ENCODE measurements at regions not wholly inside any gene's neighbourhood (a gene's known extent, or its start where the extent isn't known, plus 50 kb on each side); places are given as distances from the start of the nearest gene placed in this dataset.
"Not testable (repeated sequence)": the region's sequence is repeated elsewhere in the genome, so short reads cannot be mapped to it uniquely, and the experiment has no call there.

DNA sequence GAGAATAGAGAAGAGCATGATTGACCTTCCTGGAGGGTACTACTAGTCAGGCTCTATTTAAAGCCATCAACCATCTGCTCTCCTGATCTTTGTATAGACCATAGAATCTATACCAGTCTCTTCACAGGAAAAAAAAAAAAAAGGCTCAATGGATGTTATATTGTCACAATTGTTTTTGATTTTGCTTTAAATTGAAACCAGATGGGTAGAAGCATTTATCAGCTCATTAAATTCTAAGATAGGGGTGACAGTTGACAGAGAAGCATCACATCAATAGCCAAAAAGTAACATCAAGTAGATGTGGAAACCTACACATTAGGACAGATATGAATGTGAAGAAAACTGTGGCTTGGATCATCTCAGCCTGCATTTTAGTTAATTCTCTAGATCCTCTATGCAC, 558.9 kb upstream of the MBL2 start:
- no peak for DNase-seq (ENCODE audit: low spot score)

GRCh38 chr10:53326401-53327305, 554.1 kb upstream of the MBL2 start:
- not testable (repeated sequence) for DNase-seq (ENCODE audit: low spot score)

DNA sequence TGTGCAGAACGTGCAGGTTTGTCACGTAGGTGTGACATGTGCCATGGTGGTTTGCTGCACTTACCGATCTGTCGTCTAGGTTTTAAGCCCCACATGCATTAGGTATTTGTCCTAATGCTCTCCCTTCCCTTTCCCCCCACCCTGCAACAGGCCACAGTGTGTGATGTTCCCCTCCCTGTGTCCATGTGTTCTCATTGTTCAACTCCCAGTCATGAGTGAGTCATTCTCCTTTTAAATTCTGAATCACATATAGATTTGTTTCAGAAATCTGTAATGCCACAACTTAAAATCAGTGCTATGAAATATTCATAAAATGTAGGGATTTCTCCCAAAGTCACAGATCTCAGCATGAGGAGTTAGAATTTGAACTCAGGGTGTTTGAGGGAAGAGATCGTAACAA, 552.5 kb upstream of the MBL2 start:
- no peak for DNase-seq (ENCODE audit: low spot score)

GRCh38 chr10:53315709-53316108, 543.1 kb upstream of the MBL2 start:
- no peak for DNase-seq (ENCODE audit: low spot score)

DNA sequence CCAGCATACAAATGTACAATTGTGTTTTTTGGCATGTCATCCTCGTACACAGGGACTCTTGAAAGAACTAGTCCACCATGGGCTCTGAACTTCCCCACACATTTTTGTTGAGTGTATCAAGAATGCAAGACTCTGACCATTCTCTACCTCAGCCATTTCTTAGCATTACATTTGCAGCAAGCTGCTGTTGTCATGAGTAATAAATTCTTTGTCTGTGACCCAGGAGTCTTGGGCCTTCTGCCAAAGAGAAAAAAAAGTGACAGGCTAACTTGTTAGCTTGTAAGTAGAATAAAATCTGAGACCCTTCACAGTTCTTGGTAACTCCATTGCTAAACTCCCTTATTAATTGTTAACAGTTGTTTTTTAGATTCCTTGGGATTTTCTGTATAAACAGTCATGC, 542.3 kb upstream of the MBL2 start:
- DNase-seq (ENCODE audit: low spot score), result no peak

DNA sequence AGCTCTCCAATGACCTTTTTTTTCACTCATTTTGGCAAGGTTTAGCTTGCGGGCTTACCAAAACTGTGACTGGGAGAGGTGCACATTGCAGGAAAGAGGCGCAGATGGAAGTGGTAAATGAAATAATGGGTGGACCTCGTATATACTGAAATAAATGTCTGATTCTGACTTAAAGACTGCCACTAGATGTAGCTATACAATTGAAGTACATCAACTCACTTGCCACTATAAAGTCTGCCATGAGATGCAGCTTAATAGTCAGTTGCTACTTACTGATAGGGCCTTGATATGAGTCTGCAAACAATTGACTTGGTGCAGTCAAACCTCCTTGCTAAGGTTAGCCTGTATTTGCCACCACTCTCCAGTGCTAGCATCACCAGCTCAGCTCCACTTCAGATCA, 525.9 kb upstream of the MBL2 start:
- no peak for DNase-seq (ENCODE audit: low spot score)

DNA sequence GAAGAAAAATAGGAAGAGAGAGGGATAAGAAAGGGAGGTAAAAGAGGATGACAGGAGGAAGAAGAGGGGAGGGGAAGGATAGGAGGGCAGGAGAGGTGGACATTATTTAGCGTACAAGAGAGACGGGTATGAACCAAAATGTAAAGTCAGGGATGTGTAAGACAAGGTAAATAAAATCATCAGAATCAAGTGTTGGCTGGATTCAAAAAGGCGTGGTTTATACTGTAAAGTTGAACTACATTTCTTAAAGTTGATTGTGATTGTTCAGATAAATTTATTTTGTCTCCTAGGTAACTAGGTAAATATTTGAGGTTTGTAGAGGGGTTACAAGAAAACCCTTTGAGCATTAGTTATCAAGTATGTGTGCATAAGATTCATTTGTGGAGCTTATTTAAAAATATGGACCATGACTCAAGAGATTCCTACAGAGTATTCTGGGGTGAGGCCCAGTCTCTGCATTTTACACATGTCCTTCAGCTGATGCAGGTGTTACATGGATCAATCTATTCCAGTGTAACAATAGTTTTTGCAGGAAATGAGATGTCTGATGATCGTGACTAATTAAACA, 512.1 kb upstream of the MBL2 start:
- no peak for DNase-seq (ENCODE audit: low spot score)

- DNase-seq (ENCODE audit: low spot score), result no peak
Measured at GRCh38 chr10:53276797-53277196, 504.2 kb upstream of the MBL2 start.

- DNase-seq (ENCODE audit: low spot score), result no peak
Measured at GRCh38 chr10:53269482-53269881, 496.9 kb upstream of the MBL2 start.

GRCh38 chr10:53260213-53260612, 487.6 kb upstream of the MBL2 start:
- no peak for DNase-seq (ENCODE audit: low spot score)

DNA sequence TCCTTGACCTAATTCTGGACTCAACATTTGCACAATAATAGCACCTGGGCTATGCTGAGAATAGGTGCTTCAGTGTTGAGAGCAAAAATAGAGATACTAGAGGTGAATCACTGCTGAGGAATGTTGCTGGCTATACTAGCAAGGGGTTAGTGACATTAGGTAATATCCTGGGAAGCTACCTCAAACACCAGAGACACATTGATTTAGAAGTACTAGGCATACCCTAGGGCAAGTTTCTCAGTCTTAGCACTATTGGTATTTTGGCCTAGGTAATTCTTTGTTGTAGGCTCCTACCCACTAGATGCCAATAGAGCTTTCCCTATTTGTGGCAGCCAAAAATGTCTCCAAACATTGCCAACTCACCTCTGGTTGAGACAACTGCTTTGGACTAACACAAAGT, 484.0 kb upstream of the MBL2 start:
- peak; percentile 6 for DNase-seq (ENCODE audit: low spot score)

DNA sequence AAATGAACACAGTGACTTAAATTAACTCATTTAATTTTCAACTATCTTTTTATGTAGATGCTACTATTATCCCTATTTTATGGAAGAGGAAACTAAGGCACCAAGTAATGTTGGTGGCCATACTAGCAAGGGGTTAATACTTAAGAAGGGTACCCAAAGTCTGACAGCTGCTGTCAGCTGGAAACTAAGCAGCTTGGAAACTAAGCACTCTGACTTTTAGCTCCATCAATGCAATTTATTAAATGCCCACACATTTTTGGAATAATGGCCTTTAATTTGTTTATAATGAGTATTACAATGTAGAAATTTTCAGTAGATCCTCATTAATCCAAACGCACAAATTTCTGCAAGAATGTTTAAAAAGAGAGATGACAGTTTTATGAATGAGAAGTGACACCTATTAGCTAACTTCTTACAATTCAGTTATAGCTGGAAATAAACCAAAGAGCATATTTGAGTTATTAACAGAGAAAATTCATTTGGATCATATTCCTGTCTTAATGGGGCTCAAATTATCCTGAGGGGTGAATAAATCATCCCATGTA, 483.1 kb upstream of the MBL2 start:
- DNase-seq (ENCODE audit: low spot score), result no peak

DNA sequence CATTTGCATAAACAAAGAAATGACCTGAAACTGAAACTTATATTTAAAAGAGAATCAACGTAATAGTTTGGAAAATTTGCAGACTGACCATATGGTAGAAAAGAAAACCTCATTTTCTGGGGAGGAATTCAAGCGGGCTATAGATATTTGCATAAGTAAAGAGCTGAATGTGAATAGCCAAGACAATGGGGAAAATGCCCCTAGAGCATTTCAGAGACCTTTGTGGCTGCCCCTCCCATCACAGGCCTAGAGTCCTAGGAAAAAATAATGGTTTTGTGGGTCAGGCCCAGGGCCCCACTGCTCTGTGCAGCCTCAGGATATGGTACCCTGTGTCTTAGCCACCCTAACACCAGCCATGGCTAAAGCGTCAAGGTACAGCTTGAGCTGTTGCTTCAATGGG, 480.6 kb upstream of the MBL2 start:
- DNase-seq (ENCODE audit: low spot score), result no peak

DNA sequence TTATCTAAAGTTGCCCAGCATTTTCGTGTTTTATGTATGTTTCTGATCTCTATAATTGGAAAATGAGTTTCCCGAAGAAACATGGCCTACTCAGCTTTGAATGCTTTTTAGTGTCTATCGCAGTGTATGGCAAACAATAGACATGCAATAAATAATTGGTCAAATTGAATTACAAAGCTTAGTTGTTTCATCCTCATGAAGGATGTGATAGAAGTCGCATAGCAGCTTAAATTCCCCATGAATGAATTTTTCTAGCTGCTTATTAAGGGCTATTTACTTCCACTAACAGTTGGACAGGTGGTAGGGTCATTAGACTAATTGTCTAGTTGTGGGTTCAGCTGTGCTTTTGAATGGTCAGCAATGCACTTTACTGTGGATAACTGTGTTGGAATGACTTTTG, 467.3 kb upstream of the MBL2 start:
- no peak for DNase-seq (ENCODE audit: low spot score)

DNA sequence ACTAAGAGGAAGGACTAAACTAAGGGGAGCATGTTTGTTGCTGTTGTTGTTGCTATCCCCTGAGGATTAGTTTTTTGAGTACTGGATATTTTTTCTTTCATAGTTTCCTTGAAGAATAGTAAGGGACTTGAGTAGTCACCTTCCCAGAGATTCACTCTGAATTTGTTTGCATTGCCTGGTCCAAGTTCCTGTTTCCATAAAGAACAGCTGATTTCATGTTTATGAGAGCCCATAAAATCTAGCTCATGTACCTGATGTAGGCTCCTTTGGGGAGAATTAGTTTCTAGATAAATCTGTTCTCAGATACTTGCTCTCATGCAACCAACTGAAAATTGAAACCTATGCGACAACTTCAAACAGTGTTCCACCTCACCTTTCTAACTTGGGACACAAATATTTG, 464.4 kb upstream of the MBL2 start:
- DNase-seq (ENCODE audit: low spot score), result no peak

GRCh38 chr10:53233749-53234148, 461.2 kb upstream of the MBL2 start:
- DNase-seq (ENCODE audit: low spot score), result no peak

GRCh38 chr10:53230651-53231050, 458.1 kb upstream of the MBL2 start:
- no peak for DNase-seq (ENCODE audit: low spot score)

DNA sequence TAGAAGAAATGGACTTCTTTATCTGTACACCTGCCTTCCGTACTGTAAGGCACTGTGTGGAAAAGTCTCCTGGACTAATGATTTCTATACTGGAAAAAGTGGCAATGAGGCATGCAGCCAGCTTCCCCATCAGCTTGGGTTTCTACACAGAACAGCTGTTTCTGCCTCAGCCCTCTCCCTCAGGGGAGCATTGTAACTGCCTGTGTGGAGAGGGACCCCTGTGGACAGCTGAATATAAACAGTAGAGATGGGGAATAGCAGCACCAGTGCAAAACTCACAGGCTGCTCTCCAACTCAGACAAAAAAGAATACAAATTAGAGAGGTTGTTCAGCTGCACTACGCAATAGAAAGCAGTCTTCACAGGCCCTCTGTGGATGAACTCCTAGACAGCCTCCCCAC, 451.3 kb upstream of the MBL2 start:
- DNase-seq (ENCODE audit: low spot score), result no peak

DNA sequence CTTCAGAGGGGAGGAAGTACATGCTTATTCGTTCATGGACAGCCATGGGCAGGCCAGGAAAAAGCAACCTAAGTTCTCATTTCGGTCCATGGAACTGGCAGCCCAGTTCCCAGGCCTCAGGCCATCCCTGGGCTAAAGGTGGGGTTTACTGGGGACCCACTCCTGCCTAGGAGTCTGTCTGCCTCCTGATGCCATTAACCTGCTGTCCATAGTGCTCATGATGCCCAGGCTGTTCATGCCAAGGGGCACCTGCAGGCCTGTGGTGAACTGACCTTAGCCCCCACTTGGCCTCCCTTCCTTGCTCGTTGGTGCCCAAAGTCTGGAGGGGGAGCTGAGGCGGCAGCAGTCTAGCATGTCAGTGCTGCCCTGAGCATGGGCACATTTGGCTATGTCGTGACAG, 450.2 kb upstream of the MBL2 start:
- no peak for DNase-seq (ENCODE audit: low spot score)

- peak; percentile 32 for DNase-seq (ENCODE audit: low spot score)
Measured at GRCh38 chr10:53209944-53210611, 437.5 kb upstream of the MBL2 start.

- DNase-seq (ENCODE audit: low spot score), result no peak
Measured at GRCh38 chr10:53183733-53184132, 411.1 kb upstream of the MBL2 start.

DNA sequence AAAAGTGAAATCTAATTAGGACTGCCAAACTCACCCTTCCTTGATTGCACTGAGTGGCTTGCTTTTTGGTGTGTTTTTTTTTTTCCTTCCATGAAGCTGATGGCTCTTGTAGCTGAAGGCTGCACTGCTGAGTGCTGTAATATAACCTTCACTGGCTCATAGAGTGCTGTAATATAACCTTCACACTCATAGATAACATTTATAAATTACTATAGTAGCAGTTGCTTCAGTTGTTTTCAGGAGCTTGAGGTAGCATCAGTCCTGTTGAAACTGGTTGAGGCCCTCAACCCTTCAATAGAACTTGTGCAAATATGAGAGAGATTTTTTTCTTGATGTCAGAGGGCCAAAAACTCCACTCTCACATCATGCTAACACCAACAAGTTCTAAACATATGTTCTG, 404.9 kb upstream of the MBL2 start:
- DNase-seq (ENCODE audit: low spot score), result no peak

- no peak for DNase-seq (ENCODE audit: low spot score)
Measured at GRCh38 chr10:53166325-53166724, 393.7 kb upstream of the MBL2 start.

Data from SW480 (cell line).